ENCODE measurements at regions not wholly inside any gene's neighbourhood (a gene's known extent, or its start where the extent isn't known, plus 50 kb on each side); places are given as distances from the start of the nearest gene placed in this dataset.

GRCh38 chr14:62314221-62314620 is 552.0 kb downstream of the SNAPC1 start:
- no peak for DNase-seq (ENCODE audit: insufficient read length, low spot score)
- no peak for FAIRE-seq

DNA sequence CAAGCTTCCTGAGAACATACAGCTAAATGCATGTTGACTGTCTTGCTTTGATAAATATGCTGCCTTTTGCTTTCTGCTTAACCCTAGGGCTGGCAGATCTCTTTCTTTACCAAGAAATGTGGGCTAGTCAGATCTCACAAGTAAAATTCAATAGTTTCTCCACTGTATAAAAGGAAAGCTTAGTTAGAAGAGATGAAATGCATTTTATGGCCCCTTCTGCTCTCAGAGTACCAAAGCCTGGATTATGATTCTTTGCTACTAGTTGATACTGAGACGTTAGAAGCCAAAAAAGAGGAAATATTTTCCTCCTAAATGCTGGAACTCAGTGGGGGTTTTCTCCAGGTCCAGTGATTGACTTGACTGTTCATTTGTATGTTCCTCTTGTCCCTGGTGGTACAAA is 552.7 kb downstream of the SNAPC1 start:
- FAIRE-seq (no peak), DNase-seq (ENCODE audit: insufficient read length, low spot score) (no peak)
- TF ChIP-seq SPI1 (IDR thresholded peaks at IDR 0.05; ENCODE audit: low read depth, low read length) = no peak

More at GRCh38 chr14:62314221-62314620, 552.0 kb downstream of the SNAPC1 start:
- no peak for TF ChIP-seq SPI1 (IDR thresholded peaks at IDR 0.05; ENCODE audit: low read depth, low read length)
- TF ChIP-seq PAX5 (IDR thresholded peaks at IDR 0.05; ENCODE audit: insufficient read depth, low read length, severe bottlenecking) = no peak
- no peak for TF ChIP-seq POLR2A (IDR thresholded peaks at IDR 0.05; ENCODE audit: low read depth, low read length)
- no peak for TF ChIP-seq POU2F2 (IDR thresholded peaks at IDR 0.05; ENCODE audit: low read depth, low read length)
- no peak for TF ChIP-seq TAF1 (IDR thresholded peaks at IDR 0.05; ENCODE audit: low read depth, low read length)
- no peak for TF ChIP-seq POLR2AphosphoS5 (IDR thresholded peaks at IDR 0.05; ENCODE audit: low read depth, low read length)

GRCh38 chr14:62315631-62316030 is 553.4 kb downstream of the SNAPC1 start:
- TF ChIP-seq POLR2A (IDR thresholded peaks at IDR 0.05; ENCODE audit: low read depth, low read length) = no peak
- TF ChIP-seq POLR2AphosphoS5 (IDR thresholded peaks at IDR 0.05; ENCODE audit: low read depth, low read length) = no peak
- no peak for TF ChIP-seq TAF1 (IDR thresholded peaks at IDR 0.05; ENCODE audit: low read depth, low read length)
- no peak for TF ChIP-seq POU2F2 (IDR thresholded peaks at IDR 0.05; ENCODE audit: low read depth, low read length)
- no peak for TF ChIP-seq SPI1 (IDR thresholded peaks at IDR 0.05; ENCODE audit: low read depth, low read length)
- TF ChIP-seq PAX5 (IDR thresholded peaks at IDR 0.05; ENCODE audit: insufficient read depth, low read length, severe bottlenecking) = no peak
- no peak for DNase-seq (ENCODE audit: insufficient read length, low spot score)
- FAIRE-seq = no peak

DNA sequence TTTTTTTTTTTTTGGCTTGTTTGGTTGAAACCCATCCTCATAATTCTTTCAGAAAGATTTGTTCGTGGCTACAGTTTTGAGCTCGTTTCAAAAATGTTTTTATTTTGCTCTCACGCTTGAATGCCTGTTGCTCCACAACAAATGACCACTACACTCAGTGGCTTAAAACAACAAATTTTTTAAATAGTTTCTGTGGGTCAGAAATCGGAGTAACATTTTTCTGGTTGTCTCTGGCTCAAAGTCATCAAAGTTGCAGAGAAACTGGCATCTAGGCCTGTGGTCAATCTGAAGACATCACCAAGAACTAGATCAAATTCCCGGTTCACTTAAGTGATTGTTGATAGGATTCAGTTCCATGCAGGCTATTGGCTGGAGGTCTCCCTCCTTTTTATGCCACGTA is 560.0 kb downstream of the SNAPC1 start:
- DNase-seq (ENCODE audit: insufficient read length, low spot score) (no peak), FAIRE-seq (no peak)
- TF ChIP-seq POLR2A (IDR thresholded peaks at IDR 0.05; ENCODE audit: low read depth, low read length) (no peak), PAX5 (IDR thresholded peaks at IDR 0.05; ENCODE audit: insufficient read depth, low read length, severe bottlenecking) (no peak), POU2F2 (IDR thresholded peaks at IDR 0.05; ENCODE audit: low read depth, low read length) (no peak), TAF1 (IDR thresholded peaks at IDR 0.05; ENCODE audit: low read depth, low read length) (no peak), SPI1 (IDR thresholded peaks at IDR 0.05; ENCODE audit: low read depth, low read length) (no peak), POLR2AphosphoS5 (IDR thresholded peaks at IDR 0.05; ENCODE audit: low read depth, low read length) (no peak)

- TF ChIP-seq POU2F2 (IDR thresholded peaks at IDR 0.05; ENCODE audit: low read depth, low read length) = no peak
- TF ChIP-seq SPI1 (IDR thresholded peaks at IDR 0.05; ENCODE audit: low read depth, low read length) = no peak
- TF ChIP-seq PAX5 (IDR thresholded peaks at IDR 0.05; ENCODE audit: insufficient read depth, low read length, severe bottlenecking) = no peak
- TF ChIP-seq POLR2AphosphoS5 (IDR thresholded peaks at IDR 0.05; ENCODE audit: low read depth, low read length) = no peak
- no peak for TF ChIP-seq TAF1 (IDR thresholded peaks at IDR 0.05; ENCODE audit: low read depth, low read length)
- TF ChIP-seq POLR2A (IDR thresholded peaks at IDR 0.05; ENCODE audit: low read depth, low read length) = no peak
- DNase-seq (ENCODE audit: insufficient read length, low spot score) = no peak
- no peak for FAIRE-seq
Measured at GRCh38 chr14:62329427-62329826, 567.2 kb downstream of the SNAPC1 start.

GRCh38 chr14:62347562-62348011 is 585.4 kb downstream of the SNAPC1 start:
- no peak for DNase-seq (ENCODE audit: insufficient read length, low spot score)
- TF ChIP-seq POU2F2 (IDR thresholded peaks at IDR 0.05; ENCODE audit: low read depth, low read length) (no peak), SPI1 (IDR thresholded peaks at IDR 0.05; ENCODE audit: low read depth, low read length) (no peak), POLR2AphosphoS5 (IDR thresholded peaks at IDR 0.05; ENCODE audit: low read depth, low read length) (no peak), PAX5 (IDR thresholded peaks at IDR 0.05; ENCODE audit: insufficient read depth, low read length, severe bottlenecking) (no peak), POLR2A (IDR thresholded peaks at IDR 0.05; ENCODE audit: low read depth, low read length) (no peak), TAF1 (IDR thresholded peaks at IDR 0.05; ENCODE audit: low read depth, low read length) (no peak)
- FAIRE-seq = no peak

DNA sequence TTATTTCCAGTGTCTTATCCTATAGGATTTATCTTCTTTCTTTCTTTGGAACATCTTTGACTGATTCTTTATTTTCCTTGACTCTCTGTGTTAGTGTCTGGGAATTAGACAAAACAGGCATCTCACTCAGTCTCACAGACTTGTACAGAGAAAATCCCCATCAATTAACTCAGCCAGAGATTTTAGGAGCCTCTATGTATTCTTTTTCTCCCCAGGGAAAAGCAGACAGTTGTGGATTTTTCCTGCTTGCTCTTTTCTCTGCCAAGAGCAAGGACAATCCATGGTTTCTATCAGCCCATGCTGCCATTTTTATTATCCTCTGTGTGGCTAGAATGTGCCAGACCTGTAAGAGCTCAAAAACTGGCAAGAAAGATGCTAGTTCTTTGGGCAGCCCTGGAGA is 595.1 kb downstream of the SNAPC1 start:
- TF ChIP-seq POU2F2 (IDR thresholded peaks at IDR 0.05; ENCODE audit: low read depth, low read length) = no peak
- no peak for DNase-seq (ENCODE audit: insufficient read length, low spot score)
- no peak for FAIRE-seq

DNA sequence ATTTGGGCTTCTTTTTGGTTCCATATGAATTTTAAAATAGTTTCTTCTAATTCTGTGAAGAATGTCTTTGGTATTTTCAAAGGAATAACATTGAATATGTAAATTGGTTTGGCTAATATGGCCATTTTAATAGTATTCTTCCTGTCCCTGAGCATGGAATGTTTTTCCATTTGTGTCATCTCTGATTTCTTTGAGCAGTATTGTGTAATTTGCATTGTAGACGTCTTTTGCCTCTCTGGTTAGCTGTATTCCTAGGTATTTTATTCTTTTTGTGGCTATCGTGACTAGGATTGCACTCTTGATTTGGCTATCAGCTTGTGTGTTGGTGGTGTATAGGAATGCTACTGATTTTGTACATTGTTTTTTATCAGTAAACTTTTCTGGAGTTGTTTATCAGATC is 601.9 kb downstream of the SNAPC1 start:
- DNase-seq (ENCODE audit: insufficient read length, low spot score) = no peak
- no peak for FAIRE-seq

DNA sequence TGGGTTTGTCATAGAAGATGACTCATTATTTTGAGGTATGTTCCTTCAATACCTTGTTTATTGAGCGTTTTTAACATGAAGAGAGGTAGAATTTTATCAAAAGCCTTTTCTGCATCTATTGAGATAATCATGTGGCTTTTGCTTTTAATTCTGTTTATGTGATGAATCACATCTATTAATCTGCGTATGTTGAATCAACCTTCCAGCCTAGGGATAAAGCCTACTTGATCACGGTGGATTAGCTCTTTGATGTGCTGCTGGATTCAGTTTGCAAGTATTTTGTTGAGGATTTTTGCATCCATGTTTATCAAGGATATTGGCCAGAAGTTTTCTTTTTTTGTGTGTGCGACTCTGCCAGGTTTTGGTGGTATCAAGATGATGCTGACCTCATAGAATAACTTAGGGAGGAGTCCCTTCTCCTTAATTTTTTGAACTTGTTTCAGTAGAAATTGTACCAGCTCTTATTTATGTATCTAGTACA is 602.6 kb downstream of the SNAPC1 start:
- no peak for DNase-seq (ENCODE audit: insufficient read length, low spot score)
- no peak for FAIRE-seq
- no peak for TF ChIP-seq POLR2A (IDR thresholded peaks at IDR 0.05; ENCODE audit: low read depth, low read length)

More for the DNA sequence above, 601.9 kb downstream of the SNAPC1 start:
- no peak for TF ChIP-seq SPI1 (IDR thresholded peaks at IDR 0.05; ENCODE audit: low read depth, low read length)

DNA sequence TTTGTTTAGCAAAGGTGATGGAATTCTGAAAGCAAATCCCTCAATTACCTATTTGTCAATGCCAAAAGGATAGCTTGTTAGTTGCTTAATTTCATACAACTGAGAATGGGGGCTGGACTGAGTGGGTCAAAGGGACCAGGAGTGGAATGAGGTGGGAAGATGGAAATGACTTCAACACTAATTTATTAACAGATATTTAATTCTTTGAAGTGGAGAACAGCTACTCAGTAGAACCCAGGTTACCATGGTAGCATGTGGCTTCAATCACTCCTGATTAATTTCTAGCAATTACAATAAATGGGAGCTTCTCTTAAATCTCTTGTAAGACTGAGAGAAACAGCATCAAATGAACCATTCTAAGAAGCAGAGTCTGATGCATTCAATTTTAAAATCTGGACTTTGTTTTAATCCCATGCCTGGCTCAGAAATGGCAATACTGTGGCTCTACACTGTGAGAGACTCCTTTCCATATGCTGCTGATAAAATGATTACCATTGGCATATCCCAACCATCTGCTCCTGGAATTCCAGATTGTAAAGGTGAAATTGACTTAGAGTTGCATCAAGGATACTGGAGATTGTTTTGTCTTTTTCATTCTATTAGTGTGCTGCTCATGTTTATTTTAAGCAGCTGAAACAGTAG is 607.8 kb downstream of the SNAPC1 start:
- DNase-seq (ENCODE audit: insufficient read length, low spot score) = no peak
- FAIRE-seq = no peak
- no peak for TF ChIP-seq PAX5 (IDR thresholded peaks at IDR 0.05; ENCODE audit: insufficient read depth, low read length, severe bottlenecking)
- TF ChIP-seq POLR2AphosphoS5 (IDR thresholded peaks at IDR 0.05; ENCODE audit: low read depth, low read length) = no peak
- TF ChIP-seq TAF1 (IDR thresholded peaks at IDR 0.05; ENCODE audit: low read depth, low read length) = no peak
- TF ChIP-seq SPI1 (IDR thresholded peaks at IDR 0.05; ENCODE audit: low read depth, low read length) = no peak
- no peak for TF ChIP-seq POLR2A (IDR thresholded peaks at IDR 0.05; ENCODE audit: low read depth, low read length)
- no peak for TF ChIP-seq POU2F2 (IDR thresholded peaks at IDR 0.05; ENCODE audit: low read depth, low read length)

GRCh38 chr14:62373944-62374343 is 611.7 kb downstream of the SNAPC1 start:
- FAIRE-seq = no peak
- DNase-seq (ENCODE audit: insufficient read length, low spot score) = no peak
- no peak for TF ChIP-seq PAX5 (IDR thresholded peaks at IDR 0.05; ENCODE audit: insufficient read depth, low read length, severe bottlenecking)
- no peak for TF ChIP-seq POU2F2 (IDR thresholded peaks at IDR 0.05; ENCODE audit: low read depth, low read length)
- no peak for TF ChIP-seq SPI1 (IDR thresholded peaks at IDR 0.05; ENCODE audit: low read depth, low read length)
- TF ChIP-seq POLR2AphosphoS5 (IDR thresholded peaks at IDR 0.05; ENCODE audit: low read depth, low read length) = no peak
- no peak for TF ChIP-seq POLR2A (IDR thresholded peaks at IDR 0.05; ENCODE audit: low read depth, low read length)
- TF ChIP-seq TAF1 (IDR thresholded peaks at IDR 0.05; ENCODE audit: low read depth, low read length) = no peak

Measured in GM12891 (cell line).